ENCODE measurements at regions not wholly inside any gene's neighbourhood (a gene's known extent, or its start where the extent isn't known, plus 50 kb on each side); places are given as distances from the start of the nearest gene placed in this dataset.

GRCh38 chr3:68206524-68207117 lies 552.2 kb upstream of the SUCLG2 start:
- peaks cover 0 to 24% (median 16%) of the 10 kb centered on the region in 8 donors for H3K9me3 ChIP-seq

DNA sequence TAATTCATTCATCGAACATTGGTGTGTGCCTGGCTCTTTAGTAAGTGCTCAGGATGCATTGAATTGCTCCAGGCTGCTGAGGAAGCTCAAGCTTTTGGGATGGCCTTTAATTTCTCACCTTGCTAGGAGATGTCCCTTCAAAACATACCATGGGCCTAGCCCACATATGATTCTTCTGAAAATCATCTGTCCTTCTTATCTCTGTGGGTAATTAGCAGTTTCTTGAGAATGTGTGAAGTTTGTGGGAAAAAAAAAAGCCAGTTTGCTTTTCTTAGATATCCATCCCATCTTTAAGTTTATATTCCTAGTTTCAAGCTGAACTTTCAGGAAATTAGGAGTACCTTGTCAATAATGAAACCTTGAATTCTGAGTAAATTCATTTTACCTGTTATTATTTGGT lies 532.3 kb upstream of the SUCLG2 start:
- intact Hi-C loops (cut with DNase I; ENCODE audit: low total_unique reads) = no loop called here
- H3K36me3 ChIP-seq = no peaks in the 10 kb centered on the region
- 65 to 90% (median 76%) methylated on average over 1 of the region's 1 CpG for WGBS, 5 donors
- no peak for DNase-seq
- peaks cover 0 to 8% (median 0%) of the 10 kb centered on the region in 8 donors for H3K9me3 ChIP-seq
- TF ChIP-seq POLR2A (IDR thresholded peaks at IDR 0.05) (no peak), POLR2AphosphoS5 (IDR thresholded peaks at IDR 0.05) (no peak)
- no peaks in the 10 kb centered on the region for H3K27me3 ChIP-seq (replicated peaks in 1 of 7)
- H3K4me1 ChIP-seq = no peaks in the 10 kb centered on the region
- no peak overlapping the region for H3K27ac ChIP-seq
- H3K4me3 ChIP-seq = no peak overlapping the region

More at GRCh38 chr3:68206524-68207117, 552.2 kb upstream of the SUCLG2 start:
- Histone ChIP-seq H3K36me3 (no peaks in the 10 kb centered on the region), H3K4me3 (no peak overlapping the region), H3K27me3 (replicated peaks in 1 of 7) (no peaks in the 10 kb centered on the region), H3K27ac (no peak overlapping the region), H3K4me1 (no peaks in the 10 kb centered on the region)
- WGBS, 5 donors = 76 to 84% (median 82%) methylated on average over 3 of the region's 3 CpGs
- intact Hi-C loops (cut with DNase I; ENCODE audit: low total_unique reads) = no loop called here
- TF ChIP-seq POLR2A (IDR thresholded peaks at IDR 0.05) (no peak), POLR2AphosphoS5 (IDR thresholded peaks at IDR 0.05) (no peak)
- TF ChIP-seq, protein P1, sequence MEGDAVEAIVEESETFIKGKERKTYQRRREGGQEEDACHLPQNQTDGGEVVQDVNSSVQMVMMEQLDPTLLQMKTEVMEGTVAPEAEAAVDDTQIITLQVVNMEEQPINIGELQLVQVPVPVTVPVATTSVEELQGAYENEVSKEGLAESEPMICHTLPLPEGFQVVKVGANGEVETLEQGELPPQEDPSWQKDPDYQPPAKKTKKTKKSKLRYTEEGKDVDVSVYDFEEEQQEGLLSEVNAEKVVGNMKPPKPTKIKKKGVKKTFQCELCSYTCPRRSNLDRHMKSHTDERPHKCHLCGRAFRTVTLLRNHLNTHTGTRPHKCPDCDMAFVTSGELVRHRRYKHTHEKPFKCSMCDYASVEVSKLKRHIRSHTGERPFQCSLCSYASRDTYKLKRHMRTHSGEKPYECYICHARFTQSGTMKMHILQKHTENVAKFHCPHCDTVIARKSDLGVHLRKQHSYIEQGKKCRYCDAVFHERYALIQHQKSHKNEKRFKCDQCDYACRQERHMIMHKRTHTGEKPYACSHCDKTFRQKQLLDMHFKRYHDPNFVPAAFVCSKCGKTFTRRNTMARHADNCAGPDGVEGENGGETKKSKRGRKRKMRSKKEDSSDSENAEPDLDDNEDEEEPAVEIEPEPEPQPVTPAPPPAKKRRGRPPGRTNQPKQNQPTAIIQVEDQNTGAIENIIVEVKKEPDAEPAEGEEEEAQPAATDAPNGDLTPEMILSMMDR (IDR thresholded peaks at IDR 0.05 in 8 of 11, conservative IDR thresholded peaks at IDR 0.05 in 3 of 11) = no peak
- DNase-seq = no peak

GRCh38 chr3:68176600-68176999 lies 522.2 kb upstream of the SUCLG2 start:
- no peaks in the 10 kb centered on the region for H3K4me1 ChIP-seq
- no peak overlapping the region for H3K4me3 ChIP-seq
- no peak for DNase-seq
- TF ChIP-seq POLR2AphosphoS5 (IDR thresholded peaks at IDR 0.05) (no peak), POLR2A (IDR thresholded peaks at IDR 0.05) (no peak)
- TF ChIP-seq, protein P1 (IDR thresholded peaks at IDR 0.05 in 8 of 11, conservative IDR thresholded peaks at IDR 0.05 in 3 of 11) = no peak
- WGBS, 5 donors = 39 to 63% (median 45%) methylated on average over 1 of the region's 1 CpG
- peaks cover 0 to 46% (median 34%) of the 10 kb centered on the region in 8 donors for H3K9me3 ChIP-seq
- H3K27ac ChIP-seq = no peak overlapping the region
- intact Hi-C loops (cut with DNase I; ENCODE audit: low total_unique reads) = no loop called here
- H3K27me3 ChIP-seq (replicated peaks in 1 of 7) = no peaks in the 10 kb centered on the region
- H3K36me3 ChIP-seq = no peaks in the 10 kb centered on the region

DNA sequence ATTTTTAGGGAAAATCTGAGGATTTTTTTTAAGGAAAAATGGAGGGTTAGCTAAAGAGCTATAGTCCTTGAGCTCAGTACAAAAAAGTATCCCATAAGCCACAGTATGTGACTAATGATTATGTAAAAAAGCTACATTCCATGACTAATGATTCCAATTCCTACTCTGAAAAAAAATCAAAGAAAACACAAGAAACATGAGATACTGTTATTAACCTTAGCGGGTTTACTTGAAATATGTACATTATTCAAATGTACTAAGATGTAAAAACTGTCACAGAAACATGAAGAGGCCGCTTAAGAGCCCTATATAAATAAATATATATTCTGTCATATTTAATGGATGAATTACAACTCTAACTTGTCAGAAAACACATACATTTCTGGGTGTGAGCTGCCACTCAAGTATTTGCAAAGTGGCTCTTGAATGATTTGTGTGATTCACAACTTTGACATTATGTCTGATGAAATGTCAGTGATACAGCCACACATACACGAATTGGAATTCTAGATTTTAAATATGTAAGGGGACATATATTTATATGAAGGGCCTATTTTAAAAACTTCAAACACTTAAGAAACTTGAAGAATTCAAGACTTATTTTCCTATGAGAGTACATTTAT lies 518.7 kb upstream of the SUCLG2 start:
- intact Hi-C loops (cut with DNase I; ENCODE audit: low total_unique reads) = no loop called here
- H3K36me3 ChIP-seq = no peaks in the 10 kb centered on the region
- WGBS, 5 donors = 50 to 70% (median 63%) methylated on average over 3 of the region's 3 CpGs
- no peaks in the 10 kb centered on the region for H3K4me1 ChIP-seq
- no peaks in the 10 kb centered on the region for H3K27me3 ChIP-seq (replicated peaks in 1 of 7)
- no peak overlapping the region for H3K27ac ChIP-seq
- no peak overlapping the region for H3K4me3 ChIP-seq
- H3K9me3 ChIP-seq = peaks cover 5 to 66% (median 54%) of the 10 kb centered on the region in 8 donors
- TF ChIP-seq POLR2A (IDR thresholded peaks at IDR 0.05) = no peak
- TF ChIP-seq, protein P1 (IDR thresholded peaks at IDR 0.05 in 8 of 11, conservative IDR thresholded peaks at IDR 0.05 in 3 of 11) = no peak
- DNase-seq = no peak
